Activated CD4-positive, alpha-beta T cell treated with anti-CD3 and anti-CD28 coated beads, Interleukin-2, Interleukin-6, amounts not matched to agents 100 ng/mL and 50 ng/mL, durations not matched to agents 16 hours and 8 hours (primary cell): ENCODE measurements at regions not wholly inside any gene's neighbourhood (a gene's known extent, or its start where the extent isn't known, plus 50 kb on each side); places are given as distances from the start of the nearest gene placed in this dataset.
"Not testable (repeated sequence)": the region's sequence is repeated elsewhere in the genome, so short reads cannot be mapped to it uniquely, and the experiment has no call there.

Experiments used
- DNase-seq: peaks from one replicate; pipeline ENCODE4 v3.0.0-alpha.2; 2020

DNA sequence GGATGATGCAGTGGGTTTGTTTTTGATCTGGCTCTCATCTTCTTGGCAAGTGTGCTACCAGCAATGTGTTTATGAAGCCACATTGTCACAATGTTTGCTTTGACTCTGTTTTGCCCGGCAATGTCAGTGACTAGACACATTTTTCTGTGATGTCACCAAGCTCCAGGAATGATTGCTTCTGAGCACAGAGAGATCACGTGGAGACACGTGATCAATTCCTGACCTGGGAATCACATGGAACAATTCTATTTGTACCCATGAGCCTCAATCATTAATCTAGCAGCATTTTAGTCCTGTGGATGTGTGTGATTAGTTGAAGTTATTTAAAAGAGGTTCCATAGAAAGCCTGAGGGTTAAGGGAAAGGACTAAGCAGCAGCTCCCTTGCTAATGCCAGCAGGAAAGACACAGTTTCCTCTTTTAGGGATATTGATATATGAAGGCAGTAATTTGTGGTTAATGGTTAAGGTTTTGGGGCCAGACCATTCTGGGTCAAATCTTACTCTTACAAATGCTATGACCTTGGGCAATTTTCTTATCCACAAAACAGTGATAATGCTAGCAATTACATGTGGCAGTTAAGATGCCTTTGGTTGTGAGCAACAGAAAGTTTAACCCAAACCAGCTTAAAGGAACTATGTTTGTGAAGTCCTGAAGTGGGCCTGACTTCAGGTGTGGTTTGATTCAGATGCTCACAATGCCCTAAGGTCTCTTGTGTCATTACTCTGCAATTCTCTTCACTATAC lies 59.0 kb downstream of the FASLG start:
- no peak for DNase-seq

DNA sequence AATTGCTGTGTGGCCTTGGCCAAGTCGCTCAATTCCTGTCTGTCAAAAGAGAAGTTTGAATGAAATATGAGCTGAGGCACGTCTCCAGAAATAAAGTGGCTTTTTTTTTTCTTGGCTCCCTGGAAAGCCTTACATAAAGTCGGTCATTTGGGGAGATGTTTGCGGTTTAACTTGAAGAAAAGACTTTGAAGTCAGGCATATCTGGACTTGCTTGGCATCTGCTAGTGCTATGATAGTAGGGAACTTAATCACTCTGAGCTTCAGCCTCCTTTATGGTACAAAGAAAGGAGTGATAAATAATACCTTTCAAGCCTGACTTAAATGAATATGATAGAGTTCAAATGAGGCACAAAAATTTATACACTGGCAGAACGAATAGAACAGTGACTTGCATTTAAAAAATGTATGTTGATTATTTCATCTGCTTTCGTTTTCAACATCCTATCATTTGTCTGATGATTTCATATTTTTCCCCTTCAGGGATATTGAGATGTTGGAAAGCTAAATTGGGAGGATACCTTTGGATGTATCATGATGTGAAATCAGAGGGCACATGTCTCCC lies 60.2 kb downstream of the FASLG start:
- DNase-seq, result no peak

DNA sequence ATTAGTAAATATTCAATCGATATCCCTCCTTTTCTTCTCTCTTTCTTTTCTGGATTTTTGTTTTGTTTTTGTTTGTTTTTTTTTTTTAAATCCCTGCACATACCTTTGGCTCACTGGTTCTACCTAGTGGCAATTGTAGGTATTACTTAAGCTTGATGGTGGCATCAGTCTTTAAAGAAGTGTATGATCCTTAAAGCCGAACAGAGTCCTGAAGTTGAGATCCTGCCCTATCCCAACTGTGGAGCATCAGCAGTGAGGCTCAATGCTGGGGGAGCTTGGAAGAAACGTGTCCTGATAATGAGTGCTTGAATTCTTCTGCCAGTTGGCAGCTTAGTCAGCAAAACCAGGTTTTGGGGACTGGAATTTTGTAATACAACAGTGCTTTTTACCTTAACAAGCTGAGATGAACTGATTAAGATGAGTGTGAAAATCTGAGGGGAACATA lies 60.8 kb downstream of the FASLG start:
- peak; percentile 72 for DNase-seq

DNA sequence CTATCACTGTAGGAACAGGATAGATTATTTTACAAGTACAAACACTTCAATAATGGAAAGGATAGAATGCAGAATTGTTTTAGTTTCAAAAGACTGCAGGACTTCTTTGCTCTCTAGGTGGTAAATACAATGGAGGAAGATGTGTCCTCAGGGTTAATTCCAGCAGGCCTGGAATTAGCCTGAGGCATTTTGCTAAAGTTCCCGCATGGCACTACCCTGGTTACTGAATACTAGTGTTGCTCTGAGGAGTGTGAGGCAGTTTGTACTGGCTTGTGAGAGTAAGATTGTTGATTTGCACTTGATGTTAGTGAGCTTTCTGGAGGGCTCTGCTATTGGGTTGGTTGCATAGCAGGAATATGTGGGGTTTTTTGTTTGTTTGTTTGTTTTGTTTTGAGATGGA lies 61.4 kb downstream of the FASLG start:
- DNase-seq, result no peak

DNA sequence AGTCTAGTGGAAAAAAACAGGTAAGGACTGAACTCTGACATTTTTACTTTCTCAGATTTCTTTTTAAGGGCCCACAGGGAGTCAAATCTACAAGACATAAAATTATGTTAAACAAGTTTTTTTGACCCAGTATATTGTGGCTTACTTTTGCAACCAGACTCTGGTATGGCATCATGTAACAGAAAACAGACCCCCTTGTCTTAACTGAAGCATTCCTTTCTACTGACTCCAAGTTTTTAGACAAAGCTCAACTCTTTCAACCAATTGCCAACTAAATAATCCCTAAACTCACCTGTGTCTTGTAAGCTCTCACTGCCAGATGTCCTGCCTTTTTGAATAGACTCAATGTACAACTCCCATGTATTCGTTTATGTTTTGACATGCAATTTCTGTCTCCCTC lies 64.3 kb downstream of the FASLG start:
- DNase-seq, result no peak

DNA sequence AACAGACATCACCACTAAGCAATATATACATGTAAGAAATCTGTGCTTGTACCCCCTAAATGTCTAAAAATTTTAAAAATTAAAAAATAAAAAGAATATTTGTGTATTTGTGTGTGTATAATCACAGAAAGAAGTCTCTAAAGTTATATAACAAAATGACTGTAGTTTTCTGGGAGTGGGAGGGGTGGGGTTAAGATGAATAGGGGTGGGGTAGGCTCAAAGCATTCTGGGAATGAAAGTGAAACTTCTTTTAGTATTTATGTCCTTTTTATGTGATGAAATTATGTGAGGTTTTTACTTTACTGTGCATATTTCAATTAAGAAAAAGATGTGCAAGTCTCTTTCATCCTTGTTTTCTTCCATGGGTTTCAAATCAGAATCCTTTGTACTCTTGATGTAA lies 65.3 kb downstream of the FASLG start:
- DNase-seq, result no peak

DNA sequence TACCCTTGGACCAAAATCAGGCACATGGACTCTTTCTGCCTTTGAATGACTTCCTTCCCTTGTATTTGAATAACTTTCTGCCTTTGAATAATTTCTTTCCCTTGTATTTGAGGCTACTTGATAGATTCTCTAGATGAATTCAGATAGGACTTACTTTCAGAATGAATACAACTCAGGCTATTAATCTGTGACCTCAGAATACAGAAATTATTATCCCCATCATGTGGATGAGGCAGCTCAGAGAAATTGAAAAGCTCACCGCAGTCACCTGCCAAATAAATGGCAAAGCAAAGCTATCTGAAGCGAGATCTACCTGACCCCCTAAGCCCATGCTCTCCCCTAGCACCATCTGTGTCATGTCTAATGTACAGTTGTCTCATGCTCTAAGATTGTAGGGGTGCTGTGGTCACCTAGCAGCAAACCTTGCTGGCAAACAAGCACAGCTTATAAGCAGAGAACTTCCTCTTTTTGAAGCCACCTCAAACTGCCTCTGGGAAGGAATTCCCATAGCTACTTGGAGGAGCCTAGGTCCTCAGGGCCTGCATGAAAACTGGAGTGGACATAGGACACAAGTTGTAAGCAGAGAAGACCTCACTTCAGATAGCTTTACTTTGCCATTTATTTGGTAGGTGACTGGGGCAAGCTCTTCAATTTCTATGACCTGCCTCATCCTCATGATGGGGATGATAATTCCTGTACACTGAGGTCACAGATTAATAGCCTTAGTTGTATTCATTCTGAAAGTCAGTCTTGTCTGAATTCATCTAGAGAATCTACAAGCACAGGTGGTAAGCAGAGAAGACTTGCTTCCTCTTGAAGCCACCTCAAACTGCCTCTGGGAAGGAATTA lies 66.1 kb downstream of the FASLG start:
- peak; percentile 67 for DNase-seq

DNA sequence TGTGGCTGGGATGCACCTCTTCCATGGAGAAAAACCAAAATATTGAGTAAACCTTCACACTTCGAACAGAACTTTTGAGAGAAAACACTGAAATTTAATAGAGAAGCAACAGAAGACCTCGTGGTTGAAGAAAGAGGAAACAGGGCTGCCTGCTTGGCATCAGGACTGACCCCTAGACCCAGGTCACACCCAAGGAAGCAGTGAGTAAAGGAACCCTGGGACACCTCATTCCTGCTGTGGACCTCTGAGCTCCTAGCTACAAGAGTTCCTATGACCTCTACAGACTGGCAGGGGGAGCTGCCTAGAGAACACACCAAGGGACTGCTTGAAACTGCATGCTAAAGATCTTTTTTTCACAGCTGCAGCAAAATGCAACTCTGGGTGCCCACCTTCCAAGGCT lies 67.8 kb downstream of the FASLG start:
- DNase-seq, result no peak

DNA sequence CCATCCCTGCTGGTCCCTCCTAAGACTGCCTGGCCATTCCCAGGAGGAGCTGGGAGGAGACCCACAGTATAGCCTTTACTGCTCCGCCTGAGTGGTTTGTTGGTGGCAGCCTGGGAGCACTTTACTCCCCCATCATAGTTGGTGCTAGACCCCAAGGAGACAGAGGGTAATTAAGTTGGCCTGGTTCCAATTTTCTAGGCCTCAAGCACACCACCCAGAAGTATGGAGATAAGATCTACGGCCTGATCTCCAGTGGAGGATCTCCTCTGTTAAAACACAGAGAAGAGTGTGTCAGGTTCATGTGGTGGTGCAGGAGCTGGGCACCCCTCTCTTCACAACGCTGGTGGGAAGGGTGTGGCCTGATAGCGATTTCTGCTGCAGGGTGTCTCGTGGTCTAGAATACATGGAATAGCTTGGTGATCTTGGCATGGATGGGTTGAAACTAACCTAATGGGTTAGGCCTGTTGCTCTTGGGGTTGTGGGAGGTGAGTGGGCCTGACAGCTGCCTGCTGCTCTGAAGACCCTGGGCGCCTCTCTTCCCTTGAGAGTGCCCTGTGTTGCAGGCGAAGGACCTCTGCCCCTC lies 68.5 kb downstream of the FASLG start:
- DNase-seq, result no peak

DNA sequence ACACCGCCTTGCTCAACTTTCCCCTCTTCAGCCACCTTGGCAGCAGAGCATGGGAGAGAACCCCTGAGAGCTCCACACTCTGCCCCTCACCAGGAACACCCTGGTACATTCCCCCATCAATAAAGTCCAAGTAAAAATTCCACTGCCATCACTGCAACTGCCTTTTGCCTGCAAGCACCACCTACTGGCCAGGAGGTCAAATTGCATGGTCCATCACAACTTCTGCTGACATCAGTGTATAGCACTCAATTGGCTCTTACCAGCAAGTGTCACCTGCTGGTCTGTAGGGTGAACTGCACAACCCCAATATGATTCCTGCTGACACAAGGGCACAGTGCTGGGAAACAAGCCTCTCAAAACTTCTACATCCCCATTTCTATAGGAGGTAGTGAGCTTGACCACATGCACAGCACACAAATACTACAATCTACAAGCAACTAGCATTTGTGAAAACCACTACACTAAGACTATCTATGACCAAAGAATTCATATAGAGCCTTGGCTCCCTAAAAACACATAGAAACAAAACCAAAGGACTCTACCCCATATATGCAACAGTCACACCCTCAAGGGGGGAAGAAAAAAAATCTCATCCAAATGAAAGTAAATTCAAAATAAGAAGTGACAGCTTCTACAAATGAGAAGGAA lies 69.2 kb downstream of the FASLG start:
- DNase-seq, result peak; percentile 75

DNA sequence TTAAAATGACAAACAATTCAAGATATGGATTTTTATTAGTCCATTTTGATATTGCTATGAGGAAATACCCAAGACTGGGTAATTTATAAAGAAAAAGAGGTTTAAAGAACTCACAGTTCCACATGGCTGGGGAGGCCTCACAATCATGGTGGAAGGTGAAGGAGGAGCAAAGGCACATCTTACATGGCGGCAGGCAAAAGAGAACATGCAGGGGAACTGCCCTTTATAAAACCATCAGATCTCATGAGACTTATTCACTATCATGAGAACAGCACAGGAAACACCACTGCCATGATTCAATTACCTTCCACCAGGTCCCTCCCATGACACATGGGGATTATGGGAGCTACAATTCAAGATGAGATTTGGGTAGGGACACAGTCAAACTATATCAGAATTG lies 69.8 kb downstream of the FASLG start:
- DNase-seq, result not testable (repeated sequence)

DNA sequence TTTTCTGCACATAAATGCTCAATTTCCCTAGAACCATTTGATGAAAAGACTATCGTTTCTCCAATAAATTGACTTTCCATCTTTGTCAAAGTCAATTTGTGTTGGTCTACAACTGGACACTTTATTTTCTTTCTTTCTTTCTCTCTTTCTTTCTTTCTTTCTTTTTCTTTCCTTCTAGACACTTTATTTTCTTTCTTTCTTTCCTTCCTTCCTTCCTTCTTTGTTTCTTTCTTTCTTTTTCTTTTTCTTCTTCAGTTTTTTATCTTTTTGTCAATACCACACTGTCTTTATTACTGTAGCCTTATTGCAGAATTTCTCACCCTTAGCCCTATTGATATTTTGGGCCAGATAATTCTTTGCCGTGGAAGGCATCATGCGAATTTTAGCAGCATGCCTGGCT lies 73.5 kb downstream of the FASLG start:
- DNase-seq, result no peak

DNA sequence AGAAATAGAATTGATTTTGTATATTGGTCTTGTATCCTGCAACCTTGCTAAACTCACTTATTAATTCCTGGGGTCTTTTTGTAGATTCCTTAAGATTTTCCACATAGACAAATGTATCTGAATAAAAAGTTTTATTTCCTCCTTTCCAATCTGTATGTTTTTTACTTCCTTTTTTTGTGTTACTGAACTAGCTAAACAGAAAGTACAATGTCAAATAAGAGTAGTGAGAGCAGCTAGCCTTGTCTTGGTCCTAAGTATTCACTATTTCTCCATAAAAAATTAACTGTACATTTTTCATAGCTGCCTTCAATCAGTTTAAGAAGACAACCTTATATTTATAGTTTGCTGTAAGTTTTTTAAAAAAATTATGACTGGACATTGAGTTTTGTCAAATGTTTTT lies 74.9 kb downstream of the FASLG start:
- DNase-seq, result no peak

DNA sequence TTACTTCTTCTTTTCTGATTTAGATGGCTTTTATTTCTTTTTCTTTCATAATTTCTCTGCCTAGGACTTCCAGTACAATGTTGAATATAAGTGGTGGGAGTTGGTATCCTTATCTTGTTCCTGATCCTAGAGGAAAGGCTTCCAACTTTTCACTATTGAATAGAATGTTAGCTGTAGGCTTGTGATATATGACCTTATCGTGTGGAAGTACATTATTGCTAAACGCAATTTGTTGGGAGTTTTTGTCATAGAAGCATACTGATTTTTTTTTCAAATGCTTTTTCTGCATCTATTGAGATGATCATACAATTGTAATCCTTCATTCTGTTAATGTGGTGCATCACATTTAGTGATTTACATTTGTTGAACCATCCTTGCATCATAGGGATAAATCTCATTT lies 79.5 kb downstream of the FASLG start:
- DNase-seq, result no peak

DNA sequence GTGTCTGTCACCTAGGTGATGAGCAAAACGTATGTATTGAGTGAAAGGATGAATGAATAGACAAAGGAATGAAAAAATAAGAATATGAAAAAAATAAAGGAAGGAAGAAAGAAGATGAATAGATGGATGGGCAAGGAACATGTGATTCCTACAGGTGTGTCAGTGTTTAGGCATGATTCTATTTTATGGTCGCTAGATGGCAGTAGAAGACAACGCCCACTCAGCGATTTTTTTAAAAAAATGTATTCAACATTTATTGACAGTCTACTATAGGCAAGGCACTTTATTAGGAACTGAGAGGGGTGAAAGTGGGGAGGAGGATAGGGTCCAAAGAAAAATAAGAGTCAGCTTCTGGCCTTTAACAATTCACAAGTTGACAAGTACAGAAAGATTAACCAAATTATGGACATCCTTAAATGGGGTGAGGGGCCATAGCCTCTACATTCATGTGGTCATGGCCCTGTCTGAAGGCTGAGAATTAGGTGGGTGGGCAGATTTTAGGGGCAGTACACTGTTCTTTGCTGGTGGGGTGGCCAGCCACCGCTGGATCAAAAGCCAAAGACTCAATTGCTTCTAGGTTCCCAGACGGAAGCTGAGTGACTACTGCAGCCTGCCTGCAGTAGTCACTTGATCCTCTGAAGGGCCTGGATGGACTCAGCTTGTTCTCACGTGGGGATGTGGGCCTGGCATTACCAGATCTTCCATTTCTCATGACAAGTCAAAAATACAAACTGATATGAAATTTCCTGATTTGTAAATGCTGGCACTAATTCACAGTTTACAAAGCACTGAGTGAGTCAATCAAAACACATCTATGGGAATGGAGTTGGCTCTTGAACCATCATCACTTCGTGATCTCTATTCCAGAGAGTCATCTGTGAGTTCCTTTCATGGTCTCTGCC lies 83.9 kb downstream of the FASLG start:
- peak; percentile 44 for DNase-seq

DNA sequence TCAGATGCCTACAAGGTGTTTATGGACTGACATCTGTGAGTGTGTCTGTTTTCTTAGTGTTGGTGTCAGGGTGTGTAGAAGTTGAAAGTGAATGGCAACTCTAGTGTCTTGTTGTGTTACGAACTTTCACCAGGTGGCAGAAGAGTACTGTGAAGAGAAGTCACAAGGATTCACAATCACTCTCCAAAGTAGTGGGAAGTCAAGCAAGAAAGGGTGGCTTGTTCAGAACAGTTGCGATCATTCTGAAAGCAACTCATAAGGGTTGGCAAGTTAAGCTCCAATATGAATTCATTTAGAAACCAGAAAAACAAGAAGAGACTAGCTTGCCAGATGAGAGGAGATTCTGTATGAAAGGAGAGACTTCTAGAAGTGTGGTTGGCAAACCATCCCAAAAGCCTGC lies 86.1 kb downstream of the FASLG start:
- DNase-seq, result peak; percentile 84

DNA sequence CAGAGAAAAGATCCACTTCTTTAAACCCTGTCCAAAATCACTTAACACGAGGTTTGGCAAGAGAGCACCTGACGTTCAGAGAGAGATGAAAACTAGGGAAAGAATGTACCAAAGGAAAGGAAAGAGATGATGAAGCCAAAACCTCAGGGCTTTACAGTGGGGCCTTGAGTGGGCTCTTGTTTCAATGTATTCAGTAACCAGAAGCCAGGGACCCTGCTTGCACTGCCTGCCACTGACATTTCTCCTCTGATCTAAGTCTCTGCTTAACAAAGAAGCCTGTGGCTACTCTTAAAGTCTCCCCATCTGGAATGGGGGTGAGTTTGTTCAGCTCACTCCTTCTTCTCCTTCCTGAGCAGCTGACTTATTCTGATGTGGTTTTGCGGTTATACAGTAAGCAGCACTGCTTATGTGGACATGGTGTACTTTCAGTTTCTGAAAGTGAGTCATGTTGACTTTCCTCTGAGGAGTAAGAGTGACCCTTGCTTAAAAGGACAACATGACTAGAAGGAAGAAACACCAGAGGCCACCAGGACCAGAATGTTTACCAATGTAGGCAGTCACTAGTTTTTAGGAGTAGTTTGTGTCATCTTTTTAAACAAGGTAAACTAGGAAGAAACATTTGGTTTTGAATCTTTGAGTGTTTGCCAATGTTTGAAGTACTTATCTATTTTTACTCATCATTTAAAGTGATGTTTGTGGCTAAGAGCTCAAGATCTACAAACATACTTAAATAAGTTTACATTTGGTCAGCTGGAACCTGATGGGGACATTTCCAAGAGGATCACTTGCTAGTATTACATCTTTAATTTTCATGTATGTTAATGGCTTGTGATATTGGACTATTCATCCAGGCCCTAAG lies 87.4 kb downstream of the FASLG start:
- DNase-seq, result peak; percentile 79

DNA sequence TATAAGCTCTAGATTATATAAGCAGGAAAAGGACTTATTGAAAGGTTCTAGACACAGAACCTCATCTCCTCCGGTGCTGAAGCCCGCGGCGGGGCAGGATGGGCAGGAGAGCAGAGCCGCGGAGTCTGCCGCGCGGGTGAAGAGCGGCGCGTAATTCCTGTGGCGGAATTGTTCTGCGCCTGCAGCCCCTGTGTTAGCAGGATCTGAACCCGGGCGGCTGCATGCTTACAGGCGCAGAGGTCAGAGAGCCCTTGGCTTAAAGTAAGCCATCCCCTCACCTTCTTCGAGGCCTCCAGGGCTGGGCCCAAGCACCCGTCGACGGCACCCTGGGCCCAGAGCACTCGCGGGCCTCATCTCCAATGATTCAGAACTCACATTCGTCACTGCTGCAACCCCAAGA lies 89.3 kb downstream of the FASLG start:
- no peak for DNase-seq

DNA sequence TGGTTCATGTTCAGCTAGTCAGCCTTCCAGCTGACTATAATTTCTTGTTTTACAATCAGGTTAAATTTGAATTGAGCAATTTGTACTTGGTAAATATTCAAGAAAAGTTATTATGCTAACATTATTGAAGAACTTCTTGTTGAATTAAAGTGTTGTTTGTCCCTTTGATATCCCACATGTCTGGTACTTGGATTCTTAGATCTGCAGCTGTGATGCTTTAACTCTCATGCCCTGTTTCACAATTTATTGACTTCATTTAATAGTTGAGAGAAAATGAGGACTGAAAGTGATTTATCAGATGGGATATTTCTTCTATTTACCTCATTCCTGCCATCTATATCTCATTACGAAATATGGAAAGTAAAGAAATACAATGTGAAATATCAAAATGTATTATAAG lies 92.8 kb downstream of the FASLG start:
- DNase-seq, result no peak

DNA sequence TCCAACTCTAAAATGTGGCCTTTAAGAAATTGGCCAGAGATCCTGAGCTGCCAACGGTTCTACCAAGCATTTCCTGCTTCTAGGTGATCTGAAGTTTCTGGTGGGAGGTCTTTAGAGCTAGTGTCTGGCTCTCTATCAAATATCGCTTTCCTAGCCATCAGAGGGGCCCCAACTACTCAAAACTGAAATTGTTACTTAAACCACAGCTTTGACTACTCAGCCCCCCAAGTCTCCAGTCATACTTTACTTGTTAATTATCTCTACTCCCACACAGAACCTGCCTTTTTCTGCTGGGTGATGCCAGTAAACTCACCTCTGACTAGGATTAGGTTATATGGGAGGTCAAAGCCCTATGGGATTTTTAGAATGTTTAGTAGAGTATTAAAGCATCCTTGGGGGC lies 95.1 kb downstream of the FASLG start:
- peak; percentile 12 for DNase-seq

DNA sequence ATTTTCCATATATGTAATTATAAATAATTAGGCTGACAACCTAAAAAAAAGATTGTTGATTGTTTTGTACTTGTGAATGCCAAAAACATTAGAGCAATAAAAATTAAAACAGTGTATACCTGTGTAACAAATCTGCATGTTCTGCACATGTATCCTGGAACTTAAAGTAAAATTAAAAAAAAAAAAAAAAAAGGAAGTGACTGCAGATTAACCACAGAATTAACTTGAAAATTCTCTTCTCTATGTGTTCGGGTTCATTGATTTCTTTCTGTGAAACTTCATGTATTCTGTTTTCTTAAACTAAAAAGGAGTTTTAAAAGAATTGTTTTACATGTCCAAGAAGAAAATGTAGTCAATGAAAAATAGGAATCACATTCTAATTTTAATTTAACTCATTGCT lies 95.7 kb downstream of the FASLG start:
- DNase-seq, result no peak
